SK-N-SH treated with all-trans-retinoic acid at 6 μM for 48 hours (cell line): ENCODE measurements at regions not wholly inside any gene's neighbourhood (a gene's known extent, or its start where the extent isn't known, plus 50 kb on each side); places are given as distances from the start of the nearest gene placed in this dataset.

Experiments
- ATAC-seq: fragments of 200-7000 bp; cut with Tn5 transposase; 3 replicates; pipeline ENCODE4 v1.9.1; 2020; ENCODE audit warnings: mild to moderate bottlenecking, moderate library complexity
- ARNTL ChIP-seq: fragments of 450-650 bp; formaldehyde crosslinking; IDR thresholded peaks from 2 replicates; pipeline ENCODE4 v1.5.0; 2020; ENCODE audit warnings: low read depth, mild to moderate bottlenecking, moderate library complexity, borderline replicate concordance
- BACH2 ChIP-seq: fragments of 250-450 bp; sonication (Bioruptor Pico); IDR thresholded peaks from 2 replicates; pipeline ENCODE4 v1.9.0; 2021; ENCODE audit warnings: mild to moderate bottlenecking, borderline replicate concordance
- CREB5 ChIP-seq: fragments of 250-450 bp; sonication (Bioruptor Pico); IDR thresholded peaks from 2 replicates; pipeline ENCODE4 v1.5.1; 2020; ENCODE audit warnings: low read depth, mild to moderate bottlenecking, moderate library complexity
- CSDC2 ChIP-seq: fragments of 250-450 bp; sonication (Bioruptor Pico); IDR thresholded peaks from 2 replicates; pipeline ENCODE4 v1.5.0; 2020; ENCODE audit warnings: mild to moderate bottlenecking, moderate library complexity
- CSRNP3 ChIP-seq: fragments of 250-450 bp; sonication (Bioruptor Pico); IDR thresholded peaks from 2 replicates; pipeline ENCODE4 v1.5.1; 2021; ENCODE audit warnings: mild to moderate bottlenecking, moderate library complexity
- ESRRG ChIP-seq: fragments of 250-450 bp; sonication (Bioruptor Pico); IDR thresholded peaks from 2 replicates; pipeline ENCODE4 v1.6.1; 2021; ENCODE audit warnings: mild to moderate bottlenecking
- GLIS3 ChIP-seq: fragments of 250-450 bp; sonication (Bioruptor Pico); IDR thresholded peaks from 2 replicates; pipeline ENCODE4 v1.5.0; 2020; ENCODE audit warnings: mild to moderate bottlenecking, moderate library complexity
- ISL1 ChIP-seq: fragments of 250-450 bp; sonication (Bioruptor Pico); IDR thresholded peaks from 2 replicates; pipeline ENCODE4 v2.1.2; 2022; ENCODE audit warnings: mild to moderate bottlenecking, moderate library complexity
- POU6F1 ChIP-seq: fragments of 250-450 bp; sonication (Bioruptor Pico); IDR thresholded peaks from 2 replicates; pipeline ENCODE4 v1.8.0; 2021; ENCODE audit warnings: low read depth, mild to moderate bottlenecking, moderate library complexity, borderline replicate concordance
- RARB ChIP-seq: fragments of 250-450 bp; sonication (Bioruptor Pico); IDR thresholded peaks from 2 replicates; pipeline ENCODE4 v1.8.0; 2021; ENCODE audit warnings: mild to moderate bottlenecking, moderate library complexity
- SNAI2 ChIP-seq: fragments of 250-450 bp; sonication (Bioruptor Pico); IDR thresholded peaks from 2 replicates; pipeline ENCODE4 v1.5.0; 2020; ENCODE audit warnings: mild to moderate bottlenecking, moderate library complexity
- TCF4 ChIP-seq: fragments of 250-450 bp; sonication (Bioruptor Pico); IDR thresholded peaks from 2 replicates; pipeline ENCODE4 v1.8.0; 2021; ENCODE audit warnings: mild to moderate bottlenecking, moderate library complexity, borderline replicate concordance
- TOX ChIP-seq: fragments of 250-450 bp; sonication (Bioruptor Pico); IDR thresholded peaks from 2 replicates; pipeline ENCODE4 v1.8.0; 2021; ENCODE audit warnings: mild to moderate bottlenecking, moderate library complexity, borderline replicate concordance
- TSHZ2 ChIP-seq: fragments of 250-450 bp; sonication (Bioruptor Pico); IDR thresholded peaks from 2 replicates; pipeline ENCODE4 v1.5.0; 2020; ENCODE audit warnings: mild to moderate bottlenecking, moderate library complexity
- ZC3H10 ChIP-seq: fragments of 250-450 bp; sonication (Bioruptor Pico); IDR thresholded peaks from 2 replicates; pipeline ENCODE4 v1.5.1; 2021; ENCODE audit warnings: mild to moderate bottlenecking, moderate library complexity
- ZFP3 ChIP-seq: fragments of 250-450 bp; sonication (Bioruptor Pico); IDR thresholded peaks from 2 replicates; pipeline ENCODE4 v1.5.0; 2020; ENCODE audit warnings: mild to moderate bottlenecking, moderate library complexity
- ZFP30 ChIP-seq: fragments of 450-650 bp; formaldehyde crosslinking; IDR thresholded peaks from 2 replicates; pipeline ENCODE4 v1.5.0; 2022; ENCODE audit warnings: mild to moderate bottlenecking, moderate library complexity
- ZNF70 ChIP-seq: fragments of 450-650 bp; formaldehyde crosslinking; IDR thresholded peaks from 2 replicates; pipeline ENCODE4 v1.5.0; 2020; ENCODE audit warnings: mild to moderate bottlenecking, moderate library complexity
- ZNF8 ChIP-seq: fragments of 450-650 bp; formaldehyde crosslinking; IDR thresholded peaks from 2 replicates; pipeline ENCODE4 v1.5.0; 2020; ENCODE audit warnings: mild to moderate bottlenecking, moderate library complexity

- ATAC-seq: no peak
- TF ChIP-seq ZFP30: no peak
- TF ChIP-seq, all 23 proteins: peak for 0
Measured at GRCh38 chr5:93289942-93290341, 291.1 kb downstream of the NR2F1-AS1 start.

- ATAC-seq: no peak
Measured at GRCh38 chr5:93285461-93285860, 295.6 kb downstream of the NR2F1-AS1 start.

GRCh38 chr5:93281980-93282772 lies 298.8 kb downstream of the NR2F1-AS1 start:
- no peak for TF ChIP-seq TOX (CRISPR knock-in tag)
- peak; percentile 62; the same call in 1 of the 2 replicates for TF ChIP-seq TCF4 (CRISPR knock-in tag)
- no peak for ATAC-seq

More at GRCh38 chr5:93285461-93285860, 295.6 kb downstream of the NR2F1-AS1 start:
- TF ChIP-seq GLIS3 (CRISPR knock-in tag) (no peak), TOX (CRISPR knock-in tag) (no peak), TSHZ2 (CRISPR knock-in tag) (no peak), ZC3H10 (CRISPR knock-in tag) (no peak), ISL1 (no peak), ZFP3 (CRISPR knock-in tag) (no peak), ARNTL (CRISPR knock-in tag) (no peak), CREB5 (CRISPR knock-in tag) (no peak), POU6F1 (CRISPR knock-in tag) (no peak), CSRNP3 (CRISPR knock-in tag) (no peak), ZNF70 (CRISPR knock-in tag) (no peak), RARB (CRISPR knock-in tag) (no peak), ESRRG (CRISPR knock-in tag) (no peak), BACH2 (no peak), CSDC2 (no peak), SNAI2 (no peak), ZFP30 (no peak)

- no peak for ATAC-seq
- no peak for TF ChIP-seq ZNF8 (CRISPR knock-in tag)
- TF ChIP-seq CREB5 (CRISPR knock-in tag): no peak
Measured at GRCh38 chr5:93280518-93280917, 300.5 kb downstream of the NR2F1-AS1 start.
